Uterus (tissue), 2 donors: ENCODE measurements at regions not wholly inside any gene's neighbourhood (a gene's known extent, or its start where the extent isn't known, plus 50 kb on each side); places are given as distances from the start of the nearest gene placed in this dataset.

Experiments
- POLR2A ChIP-seq, 2 donors: fragments of 450-650 bp; IDR thresholded peaks; one replicate each; pipeline ENCODE4 v1.6.1; 2016; ENCODE audit warnings: antibody characterized with exemption in 2 of 2, mild to moderate bottlenecking in 1 of 2, moderate library complexity in 1 of 2
- TF ChIP-seq, protein P1 (sequence below), 4 experiments: fragments of 200-600 bp in 2 of 4; fragments of 450-650 bp in 2 of 4; sonication (generic) in 2 of 4; IDR thresholded peaks; one replicate each; pipeline ENCODE4 v1.5.1; 2016 to 2019; ENCODE audit warnings: antibody characterized with exemption in 4 of 4, mild to moderate bottlenecking in 2 of 4, moderate library complexity in 1 of 4

DNA sequence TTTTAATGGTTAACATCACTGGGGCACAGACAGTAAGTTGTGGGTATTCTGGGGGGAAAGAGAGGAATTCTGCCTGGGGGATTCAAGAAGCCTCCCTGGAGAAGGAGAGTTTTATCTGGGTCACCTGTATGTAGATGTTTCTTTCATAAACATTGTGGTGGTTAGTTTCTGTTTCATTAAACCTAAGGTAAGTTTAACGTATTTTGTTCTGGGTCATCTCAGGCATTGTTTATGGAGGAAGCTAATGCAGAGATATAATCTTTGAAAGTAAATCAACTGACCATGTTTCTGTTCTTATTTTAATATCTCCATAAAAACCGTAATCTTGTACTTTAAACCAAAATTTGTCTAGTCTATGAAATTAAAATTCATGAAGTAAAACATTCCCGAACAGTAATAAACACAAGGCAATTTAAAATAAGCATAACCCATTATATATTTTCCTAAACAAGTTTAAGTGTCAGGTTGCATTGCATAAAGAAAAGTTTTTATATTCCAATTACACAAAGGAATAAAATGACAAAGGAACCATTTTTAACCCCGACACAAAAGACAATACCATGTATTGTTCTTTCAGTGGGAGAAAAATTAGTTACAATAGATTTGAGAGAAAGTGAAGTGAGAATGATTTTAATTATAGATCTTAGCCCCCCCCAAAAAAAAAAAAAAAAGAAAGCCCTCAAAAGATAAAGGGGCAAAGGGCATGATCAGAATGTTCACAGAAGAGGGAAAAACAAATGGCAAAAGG is 274.6 kb upstream of the TBL1XR1 start:
- TF ChIP-seq POLR2A (IDR thresholded peaks at IDR 0.05): no peak
- TF ChIP-seq, protein P1, sequence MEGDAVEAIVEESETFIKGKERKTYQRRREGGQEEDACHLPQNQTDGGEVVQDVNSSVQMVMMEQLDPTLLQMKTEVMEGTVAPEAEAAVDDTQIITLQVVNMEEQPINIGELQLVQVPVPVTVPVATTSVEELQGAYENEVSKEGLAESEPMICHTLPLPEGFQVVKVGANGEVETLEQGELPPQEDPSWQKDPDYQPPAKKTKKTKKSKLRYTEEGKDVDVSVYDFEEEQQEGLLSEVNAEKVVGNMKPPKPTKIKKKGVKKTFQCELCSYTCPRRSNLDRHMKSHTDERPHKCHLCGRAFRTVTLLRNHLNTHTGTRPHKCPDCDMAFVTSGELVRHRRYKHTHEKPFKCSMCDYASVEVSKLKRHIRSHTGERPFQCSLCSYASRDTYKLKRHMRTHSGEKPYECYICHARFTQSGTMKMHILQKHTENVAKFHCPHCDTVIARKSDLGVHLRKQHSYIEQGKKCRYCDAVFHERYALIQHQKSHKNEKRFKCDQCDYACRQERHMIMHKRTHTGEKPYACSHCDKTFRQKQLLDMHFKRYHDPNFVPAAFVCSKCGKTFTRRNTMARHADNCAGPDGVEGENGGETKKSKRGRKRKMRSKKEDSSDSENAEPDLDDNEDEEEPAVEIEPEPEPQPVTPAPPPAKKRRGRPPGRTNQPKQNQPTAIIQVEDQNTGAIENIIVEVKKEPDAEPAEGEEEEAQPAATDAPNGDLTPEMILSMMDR (IDR thresholded peaks at IDR 0.05): no peak
